ENCODE measurements at regions not wholly inside any gene's neighbourhood (a gene's known extent, or its start where the extent isn't known, plus 50 kb on each side); places are given as distances from the start of the nearest gene placed in this dataset.

DNA sequence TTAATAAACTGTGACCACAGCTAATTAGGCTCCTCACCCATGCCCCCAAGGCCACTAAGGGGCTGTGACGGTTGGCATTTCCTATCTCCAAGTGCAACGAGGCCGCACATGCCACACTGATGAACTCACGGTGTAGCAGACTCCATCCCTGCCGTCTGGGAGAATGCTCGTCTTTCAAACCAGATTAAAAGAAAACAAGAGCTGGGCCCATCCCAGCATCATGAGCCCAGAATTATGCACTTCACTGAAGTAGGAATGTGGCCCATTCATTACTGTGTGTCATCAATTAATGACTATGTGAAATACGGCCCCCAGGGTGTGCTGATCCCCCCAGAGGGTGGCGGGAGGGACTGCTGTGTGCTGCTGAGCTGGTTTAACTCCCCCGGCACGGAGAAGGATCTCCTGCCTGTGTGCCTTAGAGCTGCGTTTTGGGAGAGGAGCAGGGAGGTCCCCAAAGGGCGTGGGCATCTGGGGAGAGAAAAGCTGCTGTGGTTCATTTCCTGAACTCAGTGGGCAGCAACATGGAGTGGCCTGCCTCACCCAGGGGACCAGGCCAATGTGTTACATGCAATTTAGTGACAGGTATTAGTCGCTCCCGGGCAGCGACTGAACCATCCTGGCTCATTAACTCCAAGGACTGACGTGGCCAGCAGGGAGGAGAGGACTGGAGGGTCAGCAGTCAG lies 194.5 kb downstream of the FOXL1 start:
- no TSS peak for BruUV-seq (replicated peaks)
- Histone ChIP-seq H2AFZ (ENCODE audit: control insufficient read depth, low read depth, low read length) (no peak overlapping the region), H3K4me2 (ENCODE audit: control insufficient read depth, insufficient read depth) (no peak overlapping the region), H3K27me3 (replicated peaks in 1 of 2; ENCODE audit: control insufficient read depth in 2 of 2, insufficient read depth in 2 of 2, low read length in 1 of 2) (peaks cover 0 to 2% of the 10 kb centered on the region in 2 experiments; a peak in 1 of 4 replicates), H3K79me2 (ENCODE audit: control insufficient read depth, insufficient read depth, low read length) (no peaks in the 10 kb centered on the region), H3K36me3 (ENCODE audit: control insufficient read depth in 2 of 2, insufficient read depth in 2 of 2, low read length in 1 of 2) (no peaks in the 10 kb centered on the region), H3K4me1 (ENCODE audit: control insufficient read depth, insufficient read depth, low read length) (no peaks in the 10 kb centered on the region), H3K9ac (ENCODE audit: control insufficient read depth, insufficient read depth, low read length) (no peak overlapping the region), H3K27ac (ENCODE audit: control insufficient read depth, insufficient read depth) (no peak overlapping the region), H4K20me1 (ENCODE audit: control insufficient read depth, insufficient read depth) (no peaks in the 10 kb centered on the region), H3K9me3 (replicated peaks; ENCODE audit: control insufficient read depth, insufficient read depth, low read length) (no peaks in the 10 kb centered on the region), H3K4me3 (no peak overlapping the region)
- DNase-seq (ENCODE audit: low read depth, low spot score) (no peak), ATAC-seq (no peak), FAIRE-seq (no peak)
- RAD21 ChIA-PET (ENCODE audit: unreplicated experiment), result interaction anchor here (1.6 kb wide), 1 partner anchor 16 kb away, joined by 4 read pairs; no protein-coding TSS in a partner anchor
- CTCF ChIA-PET, result no interaction called here
- 22% methylated on average over 16 of the region's 16 CpGs for WGBS (ENCODE audit: insufficient coverage, insufficient replicate concordance, low lambda C conversion rate, missing lambda C conversion rate)
- in situ Hi-C loops (cut with MboI) (no loop called here), intact Hi-C loops (cut with micrococcal nuclease; ENCODE audit: unreplicated experiment) (no loop called here)
- TF ChIP-seq HCFC1 (IDR thresholded peaks at IDR 0.05; ENCODE audit: low read length), result no peak
- no peak for TF ChIP-seq CREM (IDR thresholded peaks at IDR 0.05; ENCODE audit: low read depth)
- no peak for TF ChIP-seq LARP7 (IDR thresholded peaks at IDR 0.05)
- TF ChIP-seq EED (IDR thresholded peaks at IDR 0.05; ENCODE audit: low read depth), result no peak
- TF ChIP-seq RFX5 (IDR thresholded peaks at IDR 0.05; ENCODE audit: low read depth, low read length), result no peak
- TF ChIP-seq ZBED1 (IDR thresholded peaks at IDR 0.05; ENCODE audit: borderline replicate concordance), result no peak
- TF ChIP-seq KDM1A (IDR thresholded peaks at IDR 0.05; ENCODE audit: borderline replicate concordance), result no peak
- no peak for TF ChIP-seq SREBF2 (IDR thresholded peaks at IDR 0.05; ENCODE audit: low read length)
- no peak for TF ChIP-seq SREBF1 (IDR thresholded peaks at IDR 0.05; ENCODE audit: low read length)
- no peak for TF ChIP-seq MTA3 (IDR thresholded peaks at IDR 0.05; ENCODE audit: borderline replicate concordance, low read length)
- TF ChIP-seq ESRRA (IDR thresholded peaks at IDR 0.05; ENCODE audit: low read length), result no peak
- TF ChIP-seq NR2C2 (IDR thresholded peaks at IDR 0.05; ENCODE audit: borderline replicate concordance, control insufficient read depth, insufficient read length, low read depth), result no peak
- TF ChIP-seq CHD2 (IDR thresholded peaks at IDR 0.05; ENCODE audit: borderline replicate concordance, low read depth, low read length), result no peak
- no peak for TF ChIP-seq MYC (IDR thresholded peaks at IDR 0.05; ENCODE audit: insufficient read depth, insufficient read length, insufficient replicate concordance, low read length, severe bottlenecking)
- no peak for TF ChIP-seq BCL11A (IDR thresholded peaks at IDR 0.05; ENCODE audit: low read depth, low read length)
- no peak for TF ChIP-seq POU2F2 (IDR thresholded peaks at IDR 0.05; ENCODE audit: borderline replicate concordance, low read depth, low read length)
- POLR2A ChIA-PET, result no interaction called here
- SMC1A ChIA-PET (ENCODE audit: uncharacterized antibody, unreplicated experiment), result interaction anchor here (1.0 kb wide), 1 partner anchor 16 kb away, joined by 3 read pairs; no protein-coding TSS in a partner anchor
